ENCODE measurements at regions not wholly inside any gene's neighbourhood (a gene's known extent, or its start where the extent isn't known, plus 50 kb on each side); places are given as distances from the start of the nearest gene placed in this dataset.
A peak's percentile ranks its signal among the peaks of the same experiment; 100 is the strongest.

DNA sequence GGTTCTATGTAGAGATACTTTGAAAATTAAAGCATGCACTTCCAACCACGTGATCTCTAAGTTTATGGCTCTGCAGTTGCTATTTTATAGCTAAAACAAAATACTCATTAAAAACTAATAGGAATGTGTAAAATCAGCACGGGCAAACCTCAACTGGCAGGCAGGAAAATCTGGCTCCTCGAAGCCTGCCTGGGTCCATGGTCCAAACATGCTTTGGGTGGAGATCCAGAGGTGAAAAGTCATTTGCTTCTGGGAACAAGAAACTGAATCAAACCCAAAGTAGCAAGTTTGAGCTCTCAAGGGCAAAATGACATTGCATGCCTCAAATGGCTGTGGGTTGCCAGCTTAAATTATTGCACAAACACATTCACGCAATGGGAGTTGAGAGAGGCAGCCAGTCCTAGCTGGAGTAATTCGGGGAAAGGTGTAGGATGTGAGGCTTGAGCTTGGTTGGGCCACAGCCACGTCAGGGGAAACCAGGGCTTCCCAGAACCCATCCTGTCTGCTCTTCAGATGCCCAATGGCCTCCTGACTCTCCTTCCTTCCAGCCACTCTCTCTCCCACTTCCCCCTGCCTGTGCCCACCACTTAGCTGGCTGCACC is 75.2 kb upstream of the LCLAT1 start:
- POLR2A ChIA-PET (ENCODE audit: low non-redundant PET), result no interaction called here
- CTCF ChIA-PET, result interaction anchor here (0.6 kb wide), 3 partner anchors 12 to 87 kb away, joined by 3 to 7 read pairs (median 3); no protein-coding TSS in a partner anchor
- no peak for DNase-seq (ENCODE audit: low spot score)
- H3K27ac ChIP-seq, result peak overlapping the region; percentile 63
- TF ChIP-seq, protein P1, sequence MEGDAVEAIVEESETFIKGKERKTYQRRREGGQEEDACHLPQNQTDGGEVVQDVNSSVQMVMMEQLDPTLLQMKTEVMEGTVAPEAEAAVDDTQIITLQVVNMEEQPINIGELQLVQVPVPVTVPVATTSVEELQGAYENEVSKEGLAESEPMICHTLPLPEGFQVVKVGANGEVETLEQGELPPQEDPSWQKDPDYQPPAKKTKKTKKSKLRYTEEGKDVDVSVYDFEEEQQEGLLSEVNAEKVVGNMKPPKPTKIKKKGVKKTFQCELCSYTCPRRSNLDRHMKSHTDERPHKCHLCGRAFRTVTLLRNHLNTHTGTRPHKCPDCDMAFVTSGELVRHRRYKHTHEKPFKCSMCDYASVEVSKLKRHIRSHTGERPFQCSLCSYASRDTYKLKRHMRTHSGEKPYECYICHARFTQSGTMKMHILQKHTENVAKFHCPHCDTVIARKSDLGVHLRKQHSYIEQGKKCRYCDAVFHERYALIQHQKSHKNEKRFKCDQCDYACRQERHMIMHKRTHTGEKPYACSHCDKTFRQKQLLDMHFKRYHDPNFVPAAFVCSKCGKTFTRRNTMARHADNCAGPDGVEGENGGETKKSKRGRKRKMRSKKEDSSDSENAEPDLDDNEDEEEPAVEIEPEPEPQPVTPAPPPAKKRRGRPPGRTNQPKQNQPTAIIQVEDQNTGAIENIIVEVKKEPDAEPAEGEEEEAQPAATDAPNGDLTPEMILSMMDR (conservative IDR thresholded peaks at IDR 0.05; ENCODE audit: low read depth), result no peak

DNA sequence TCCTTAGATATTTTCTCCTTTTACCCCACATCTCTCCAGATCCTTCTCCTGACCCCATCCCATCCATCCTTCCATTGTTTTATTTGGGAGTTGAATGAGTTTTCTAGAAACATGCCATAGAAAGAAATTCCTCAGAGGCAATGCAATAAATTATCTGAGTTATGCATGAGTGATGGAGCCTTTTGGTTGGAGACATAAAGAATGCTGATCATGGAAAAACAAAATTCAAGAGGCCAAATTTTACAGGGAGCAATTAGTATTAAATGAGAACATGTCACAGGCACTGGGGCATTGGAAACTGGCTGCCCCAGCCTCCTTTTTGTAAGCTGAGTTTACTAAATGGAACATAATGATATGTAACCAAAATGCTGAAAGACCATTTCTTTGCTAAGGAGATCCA is 74.2 kb upstream of the LCLAT1 start:
- DNase-seq (ENCODE audit: low spot score), result no peak
- ChIA-PET CTCF (interaction anchor here (0.6 kb wide), 1 partner anchor 21 kb away, joined by 3 read pairs; no protein-coding TSS in a partner anchor), POLR2A (ENCODE audit: low non-redundant PET) (no interaction called here)
- no peak overlapping the region for H3K27ac ChIP-seq
- TF ChIP-seq, protein P1 (conservative IDR thresholded peaks at IDR 0.05; ENCODE audit: low read depth), result no peak

DNA sequence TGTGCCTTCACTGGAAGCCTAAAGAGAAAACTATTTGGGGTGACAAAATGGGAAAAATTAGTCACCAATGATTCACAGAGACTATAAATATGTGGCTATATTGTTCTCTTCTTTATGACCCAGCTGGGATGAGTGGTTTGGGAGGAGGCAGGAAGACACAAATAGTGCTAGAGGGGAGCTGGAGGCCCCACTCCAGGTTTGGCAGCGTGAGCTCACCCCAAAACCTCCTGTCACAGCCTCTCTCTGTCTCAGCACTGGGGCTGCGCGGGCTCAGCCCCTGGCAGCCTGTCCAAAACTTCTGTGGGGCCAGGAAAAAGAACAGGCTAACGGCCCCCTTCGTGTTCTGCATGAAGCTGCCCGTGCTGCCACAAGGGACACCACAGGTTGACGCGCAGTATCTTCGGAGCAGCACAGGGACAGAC is 73.2 kb upstream of the LCLAT1 start:
- DNase-seq (ENCODE audit: low spot score), result peak; percentile 39
- ChIA-PET POLR2A (ENCODE audit: low non-redundant PET) (no interaction called here), CTCF (interaction anchor here (0.6 kb wide), 1 partner anchor 14 kb away, joined by 3 read pairs; no protein-coding TSS in a partner anchor)
- H3K27ac ChIP-seq, result no peak overlapping the region
- TF ChIP-seq, protein P1 (conservative IDR thresholded peaks at IDR 0.05; ENCODE audit: low read depth), result no peak

DNA sequence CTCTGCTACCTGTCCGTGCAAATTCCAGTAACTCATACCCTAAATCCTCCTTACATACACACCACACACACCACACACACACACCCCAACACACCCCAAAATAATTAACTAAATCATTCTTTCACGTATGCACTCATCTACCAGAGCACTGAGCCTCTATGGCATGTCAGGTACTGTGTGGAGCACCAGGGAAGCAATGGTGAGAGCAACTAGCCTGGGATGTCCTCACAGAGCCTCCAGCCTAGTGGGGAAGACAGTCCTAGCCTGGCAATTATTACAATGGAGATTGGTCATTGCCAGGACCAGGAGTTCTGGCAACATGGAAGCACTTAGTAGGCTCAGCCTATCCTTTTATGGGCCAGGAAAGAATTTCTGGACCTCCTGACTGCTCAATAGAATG is 72.7 kb upstream of the LCLAT1 start:
- no peak overlapping the region for H3K27ac ChIP-seq
- POLR2A ChIA-PET (ENCODE audit: low non-redundant PET), result no interaction called here

DNA sequence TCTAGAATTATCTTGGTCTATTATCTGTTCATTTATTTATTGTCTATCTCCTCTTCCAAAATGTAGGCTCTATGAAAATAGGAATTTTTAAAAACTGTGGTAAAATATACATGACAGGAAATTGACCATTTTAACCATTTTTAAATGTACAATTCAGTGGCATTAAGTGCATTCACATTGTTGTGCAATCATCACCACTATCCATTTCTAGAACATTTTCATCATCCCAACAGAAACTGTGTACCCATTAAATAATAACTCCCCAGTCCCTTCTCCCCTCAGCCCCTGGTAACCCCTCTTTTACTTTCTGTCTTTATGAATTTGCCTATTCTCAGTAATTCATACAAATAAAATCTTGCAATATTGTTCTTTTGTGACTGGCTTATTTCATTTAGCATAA is 71.1 kb upstream of the LCLAT1 start:
- DNase-seq (ENCODE audit: low spot score), result no peak
- TF ChIP-seq, protein P1 (conservative IDR thresholded peaks at IDR 0.05; ENCODE audit: low read depth), result no peak
- ChIA-PET CTCF (no interaction called here), POLR2A (ENCODE audit: low non-redundant PET) (no interaction called here)
- H3K27ac ChIP-seq, result no peak overlapping the region

More for the DNA sequence above, 72.7 kb upstream of the LCLAT1 start:
- CTCF ChIA-PET, result interaction anchor here (0.6 kb wide), 1 partner anchor 14 kb away, joined by 3 read pairs; no protein-coding TSS in a partner anchor
- DNase-seq (ENCODE audit: low spot score), result no peak
- TF ChIP-seq, protein P1 (conservative IDR thresholded peaks at IDR 0.05; ENCODE audit: low read depth), result no peak

DNA sequence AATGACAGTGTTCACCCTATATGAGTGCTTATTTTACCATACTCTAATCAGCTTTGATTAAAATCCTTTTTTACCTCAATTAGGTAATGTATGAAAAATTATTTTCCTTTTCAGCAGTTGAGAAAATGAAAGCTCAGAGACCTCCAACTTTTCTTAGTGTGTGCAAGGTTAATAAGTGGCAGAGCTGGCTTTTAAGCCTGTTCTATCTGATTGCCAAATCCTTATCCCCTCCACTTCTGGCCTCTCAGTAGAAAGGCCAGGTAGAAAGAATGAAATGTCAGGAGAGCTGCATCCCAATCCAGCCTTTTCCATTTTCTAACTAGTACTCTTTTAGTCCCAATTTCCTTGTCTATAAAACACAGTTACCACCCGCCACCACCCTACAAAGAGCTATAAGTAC is 67.6 kb upstream of the LCLAT1 start:
- ChIA-PET CTCF (no interaction called here), POLR2A (ENCODE audit: low non-redundant PET) (no interaction called here)
- DNase-seq (ENCODE audit: low spot score), result no peak
- no peak overlapping the region for H3K27ac ChIP-seq
- TF ChIP-seq, protein P1 (conservative IDR thresholded peaks at IDR 0.05; ENCODE audit: low read depth), result no peak

Measured in RWPE1 (cell line).